Thyroid gland (tissue), 4 donors: ENCODE measurements at regions not wholly inside any gene's neighbourhood (a gene's known extent, or its start where the extent isn't known, plus 50 kb on each side); places are given as distances from the start of the nearest gene placed in this dataset.

Experiments
- POLR2A ChIP-seq, 2 donors: fragments of 450-650 bp; IDR thresholded peaks; one replicate each; pipeline ENCODE4 v1.6.1; 2017; ENCODE audit warnings: antibody characterized with exemption in 2 of 2, mild to moderate bottlenecking in 2 of 2, moderate library complexity in 1 of 2
- TF ChIP-seq, protein P1 (sequence below), 6 experiments: fragments of 200-600 bp in 3 of 6; fragments of 450-650 bp in 3 of 6; sonication (generic) in 3 of 6; IDR thresholded peaks; one replicate each; pipeline ENCODE4 v1.5.1; 2016 to 2019; ENCODE audit warnings: antibody characterized with exemption in 6 of 6, mild to moderate bottlenecking in 2 of 6, inconsistent platforms in 1 of 6, moderate library complexity in 1 of 6

DNA sequence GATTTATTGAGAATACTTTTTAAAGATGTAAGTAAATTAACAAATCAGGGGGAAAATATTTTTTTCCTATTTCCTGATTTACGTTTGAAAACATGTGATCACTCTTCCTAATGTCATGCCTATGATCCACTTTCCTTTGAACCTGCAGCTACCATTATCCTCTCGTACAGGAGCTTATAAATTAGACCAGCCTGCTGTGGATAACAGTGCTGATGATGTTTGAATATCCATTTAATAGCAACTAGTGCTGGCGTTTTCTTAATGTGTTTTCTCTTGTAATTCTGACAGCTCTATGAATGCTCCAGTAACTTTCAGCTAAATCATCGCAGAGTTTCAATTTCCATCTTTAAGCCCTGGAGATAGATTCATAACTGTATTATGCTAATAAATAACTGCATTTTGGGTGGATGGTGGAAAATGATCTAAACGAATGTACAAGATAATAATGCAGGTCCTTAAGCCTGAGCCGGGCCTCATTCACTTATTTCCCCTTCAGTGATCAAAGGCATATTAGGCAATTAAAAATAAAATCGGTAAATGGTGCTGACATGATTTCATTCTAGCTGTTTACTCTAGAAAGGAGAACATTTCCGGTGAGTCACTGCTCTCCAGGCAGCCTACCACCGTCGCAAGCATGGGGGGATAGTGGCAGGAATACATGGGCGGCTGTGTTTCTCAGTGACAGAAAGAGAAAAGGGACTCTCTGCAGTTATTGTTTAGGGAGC is 58.5 kb upstream of the SLC24A5 start:
- no peak for TF ChIP-seq POLR2A (IDR thresholded peaks at IDR 0.05)
- TF ChIP-seq, protein P1, sequence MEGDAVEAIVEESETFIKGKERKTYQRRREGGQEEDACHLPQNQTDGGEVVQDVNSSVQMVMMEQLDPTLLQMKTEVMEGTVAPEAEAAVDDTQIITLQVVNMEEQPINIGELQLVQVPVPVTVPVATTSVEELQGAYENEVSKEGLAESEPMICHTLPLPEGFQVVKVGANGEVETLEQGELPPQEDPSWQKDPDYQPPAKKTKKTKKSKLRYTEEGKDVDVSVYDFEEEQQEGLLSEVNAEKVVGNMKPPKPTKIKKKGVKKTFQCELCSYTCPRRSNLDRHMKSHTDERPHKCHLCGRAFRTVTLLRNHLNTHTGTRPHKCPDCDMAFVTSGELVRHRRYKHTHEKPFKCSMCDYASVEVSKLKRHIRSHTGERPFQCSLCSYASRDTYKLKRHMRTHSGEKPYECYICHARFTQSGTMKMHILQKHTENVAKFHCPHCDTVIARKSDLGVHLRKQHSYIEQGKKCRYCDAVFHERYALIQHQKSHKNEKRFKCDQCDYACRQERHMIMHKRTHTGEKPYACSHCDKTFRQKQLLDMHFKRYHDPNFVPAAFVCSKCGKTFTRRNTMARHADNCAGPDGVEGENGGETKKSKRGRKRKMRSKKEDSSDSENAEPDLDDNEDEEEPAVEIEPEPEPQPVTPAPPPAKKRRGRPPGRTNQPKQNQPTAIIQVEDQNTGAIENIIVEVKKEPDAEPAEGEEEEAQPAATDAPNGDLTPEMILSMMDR (IDR thresholded peaks at IDR 0.05) = no peak
